ENCODE measurements at regions not wholly inside any gene's neighbourhood (a gene's known extent, or its start where the extent isn't known, plus 50 kb on each side); places are given as distances from the start of the nearest gene placed in this dataset.
"Not testable (repeated sequence)": the region's sequence is repeated elsewhere in the genome, so short reads cannot be mapped to it uniquely, and the experiment has no call there.

DNA sequence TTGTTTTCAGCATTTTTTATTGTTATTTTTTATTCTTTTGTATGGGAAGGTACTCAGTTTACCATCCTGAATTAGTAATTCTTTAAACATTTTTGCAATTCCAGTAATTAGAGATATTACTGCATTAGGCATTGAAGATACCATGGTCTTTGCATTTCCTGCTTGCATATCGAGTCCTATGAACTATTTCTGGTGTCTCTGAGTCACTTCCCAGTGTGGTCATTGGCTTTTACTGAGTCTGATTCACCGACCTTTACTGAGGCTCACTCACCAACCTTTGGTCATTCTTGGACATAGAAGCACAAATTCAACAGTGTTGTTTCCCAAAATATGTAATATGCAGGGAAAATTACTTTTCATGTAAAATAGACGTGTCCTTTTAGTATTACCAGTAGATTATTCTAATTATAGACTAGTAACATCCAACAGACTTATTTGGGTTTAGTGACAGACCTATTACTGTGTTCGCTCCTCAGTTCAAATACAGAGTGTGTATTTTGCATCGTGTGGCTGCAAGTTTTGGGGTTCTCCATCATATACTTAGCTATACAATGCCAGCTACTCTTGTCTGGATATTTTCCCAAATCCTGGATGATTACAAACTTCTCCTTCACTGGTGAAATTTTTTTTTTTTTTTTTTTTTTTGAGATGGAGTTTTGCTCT, 180.7 kb upstream of the PRSS1 start:
- no peak for DNase-seq (ENCODE audit: low read depth, low spot score)

DNA sequence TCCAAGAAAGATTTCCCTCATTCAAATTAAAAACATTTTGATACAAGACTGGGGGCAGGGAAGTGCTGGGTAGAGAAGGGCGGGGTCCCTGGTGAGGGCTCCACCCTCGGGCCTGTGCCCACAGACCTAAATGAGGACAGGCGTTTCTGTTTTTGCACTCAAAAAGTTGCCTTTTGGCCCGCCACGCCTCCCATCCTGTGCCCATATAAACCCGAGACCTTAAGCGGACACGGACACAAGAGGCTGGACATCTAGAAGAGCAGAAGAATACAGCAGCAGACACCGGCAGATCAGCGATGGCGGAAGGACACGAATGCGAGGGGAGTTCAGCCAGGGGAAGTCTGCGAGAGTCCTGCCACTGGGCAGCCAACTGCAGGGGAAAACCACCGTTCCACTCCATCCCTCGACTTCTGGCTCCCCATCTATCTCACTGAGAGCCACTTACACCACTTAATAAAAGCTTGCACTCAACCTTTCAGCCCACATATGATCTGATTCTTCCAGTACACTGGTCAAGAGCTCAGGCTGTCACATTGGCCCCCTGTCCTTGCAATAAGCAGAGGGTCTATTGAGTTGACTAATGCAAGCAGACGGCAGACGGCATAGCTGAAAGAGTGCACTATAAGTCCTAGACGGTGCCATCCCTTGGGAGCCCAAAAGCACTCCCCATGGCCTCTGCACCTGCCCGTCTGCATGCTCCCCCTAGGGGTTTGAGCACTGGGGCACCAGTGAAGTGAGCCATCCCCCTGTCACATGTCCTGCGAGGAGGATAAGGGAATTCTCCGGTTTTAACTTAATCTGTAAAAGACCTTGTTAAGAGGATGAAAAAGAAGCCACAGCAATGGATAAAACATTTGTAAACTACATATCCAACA, 181.8 kb upstream of the PRSS1 start:
- no peak for DNase-seq (ENCODE audit: low read depth, low spot score)

DNA sequence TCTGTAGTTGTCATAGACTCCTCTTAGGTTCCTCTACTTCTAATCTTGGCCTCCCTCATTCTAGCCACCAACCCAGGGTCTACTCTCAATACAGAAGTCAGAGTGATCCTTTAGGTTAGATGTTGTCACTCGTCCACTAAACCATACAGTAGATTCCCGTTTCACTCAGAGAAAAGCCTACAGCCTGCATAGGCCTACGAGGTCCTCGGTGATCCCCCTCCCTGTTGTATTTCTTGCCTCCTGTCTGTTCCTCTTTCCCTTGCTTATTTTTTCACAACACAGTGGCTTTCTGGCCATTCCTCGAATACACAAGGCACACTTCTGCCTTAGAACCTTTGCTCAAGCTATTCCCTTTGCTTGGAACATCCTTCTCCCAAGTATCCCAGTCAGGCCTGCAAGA, 183.0 kb upstream of the PRSS1 start:
- no peak for DNase-seq (ENCODE audit: low read depth, low spot score)

DNA sequence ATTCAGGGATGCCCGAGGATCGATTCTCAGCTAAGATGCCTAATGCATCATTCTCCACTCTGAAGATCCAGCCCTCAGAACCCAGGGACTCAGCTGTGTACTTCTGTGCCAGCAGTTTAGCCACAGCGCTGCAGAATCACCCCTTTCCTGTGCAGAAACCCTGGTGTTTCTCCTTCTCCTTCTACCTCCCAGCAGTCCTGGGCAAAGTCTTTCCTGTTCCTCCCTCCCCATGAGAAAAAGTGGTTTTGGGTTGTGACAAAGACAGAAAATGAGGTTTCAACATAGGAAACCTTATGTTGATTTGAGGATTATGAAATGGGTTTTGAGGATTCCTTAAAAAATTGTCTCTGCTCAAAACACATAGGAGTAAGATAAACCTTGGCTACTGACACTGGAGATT, 185.1 kb upstream of the PRSS1 start:
- not testable (repeated sequence) for DNase-seq (ENCODE audit: low read depth, low spot score)

DNA sequence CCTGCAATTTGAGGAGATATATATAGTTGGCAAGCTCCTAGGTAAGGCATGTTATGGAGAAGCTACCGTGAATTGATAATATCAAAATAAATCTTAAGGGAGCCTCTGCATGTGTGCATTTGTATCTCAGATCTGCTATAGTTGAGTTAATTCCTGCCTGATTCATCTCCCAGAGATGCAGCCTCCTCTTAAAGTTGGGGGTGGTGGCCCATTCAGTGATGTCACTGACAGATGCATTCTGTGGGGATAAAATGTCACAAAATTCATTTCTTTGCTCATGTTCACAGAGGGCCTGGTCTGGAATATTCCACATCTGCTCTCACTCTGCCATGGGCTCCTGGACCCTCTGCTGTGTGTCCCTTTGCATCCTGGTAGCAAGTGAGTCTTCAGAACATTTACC, 185.8 kb upstream of the PRSS1 start:
- DNase-seq (ENCODE audit: low read depth, low spot score): no peak

DNA sequence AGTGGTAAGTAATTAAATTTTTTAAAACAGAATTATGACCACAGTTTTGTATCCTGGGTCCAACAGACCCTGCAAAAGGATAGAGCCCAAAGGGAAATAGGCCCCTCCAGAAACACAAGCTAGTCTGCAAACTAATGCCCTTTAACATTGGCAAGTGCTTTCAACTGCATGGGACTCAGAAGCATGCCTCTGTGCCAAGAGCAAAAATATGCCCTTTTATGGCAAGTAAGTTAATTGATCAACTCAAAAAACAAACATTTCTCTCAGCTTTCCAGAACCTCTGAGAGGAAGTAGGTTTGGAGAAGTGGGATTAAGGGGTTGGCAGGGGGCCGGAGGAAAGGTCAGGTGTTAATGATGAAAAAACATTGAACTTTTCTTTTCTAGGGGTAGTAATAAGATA, 186.6 kb upstream of the PRSS1 start:
- DNase-seq (ENCODE audit: low read depth, low spot score): no peak

DNA sequence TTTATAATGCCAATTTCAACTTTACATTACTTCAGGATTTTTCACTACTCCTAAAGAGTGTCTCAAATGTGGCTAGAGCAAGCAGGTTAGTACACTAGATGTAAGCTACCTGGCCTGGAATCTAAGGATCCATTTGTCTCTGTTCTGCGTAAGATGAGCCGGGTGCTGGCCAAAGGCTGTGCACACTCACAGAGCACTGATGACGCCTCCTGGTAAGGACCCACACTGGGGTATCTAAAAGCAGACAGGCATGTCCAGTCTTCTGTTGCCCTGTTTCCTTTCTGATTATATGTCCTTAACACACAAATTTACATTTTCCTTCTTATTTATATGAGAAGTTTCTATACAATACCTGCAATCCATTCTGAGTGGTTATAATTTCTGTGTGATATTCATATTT, 187.9 kb upstream of the PRSS1 start:
- DNase-seq (ENCODE audit: low read depth, low spot score): not testable (repeated sequence)

DNA sequence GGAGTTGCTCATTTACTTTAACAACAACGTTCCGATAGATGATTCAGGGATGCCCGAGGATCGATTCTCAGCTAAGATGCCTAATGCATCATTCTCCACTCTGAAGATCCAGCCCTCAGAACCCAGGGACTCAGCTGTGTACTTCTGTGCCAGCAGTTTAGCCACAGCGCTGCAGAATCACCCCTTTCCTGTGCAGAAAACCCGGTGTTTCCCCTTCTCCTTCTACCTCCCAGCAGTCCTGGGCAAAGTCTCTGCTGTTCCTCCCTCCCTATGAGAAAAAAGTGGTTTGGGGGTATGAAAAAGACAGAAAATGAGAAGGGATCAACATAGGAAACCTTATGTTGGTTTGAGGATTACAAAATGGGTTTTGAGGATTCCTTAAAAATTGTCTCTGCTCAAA, 188.5 kb upstream of the PRSS1 start:
- not testable (repeated sequence) for DNase-seq (ENCODE audit: low read depth, low spot score)

DNA sequence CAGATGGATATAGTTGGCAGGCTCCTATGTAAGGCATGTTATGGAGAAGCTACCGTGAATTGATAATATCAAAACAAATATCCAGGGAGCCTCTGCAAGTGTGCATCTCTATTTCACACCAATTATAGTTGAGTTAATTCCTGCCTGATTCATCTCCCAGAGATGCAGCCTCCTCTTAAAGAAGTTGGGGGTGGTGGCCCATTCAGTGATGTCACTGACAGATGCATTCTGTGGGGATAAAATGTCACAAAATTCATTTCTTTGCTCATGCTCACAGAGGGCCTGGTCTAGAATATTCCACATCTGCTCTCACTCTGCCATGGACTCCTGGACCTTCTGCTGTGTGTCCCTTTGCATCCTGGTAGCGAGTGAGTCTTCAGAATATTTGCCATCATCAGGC, 189.1 kb upstream of the PRSS1 start:
- no peak for DNase-seq (ENCODE audit: low read depth, low spot score)

DNA sequence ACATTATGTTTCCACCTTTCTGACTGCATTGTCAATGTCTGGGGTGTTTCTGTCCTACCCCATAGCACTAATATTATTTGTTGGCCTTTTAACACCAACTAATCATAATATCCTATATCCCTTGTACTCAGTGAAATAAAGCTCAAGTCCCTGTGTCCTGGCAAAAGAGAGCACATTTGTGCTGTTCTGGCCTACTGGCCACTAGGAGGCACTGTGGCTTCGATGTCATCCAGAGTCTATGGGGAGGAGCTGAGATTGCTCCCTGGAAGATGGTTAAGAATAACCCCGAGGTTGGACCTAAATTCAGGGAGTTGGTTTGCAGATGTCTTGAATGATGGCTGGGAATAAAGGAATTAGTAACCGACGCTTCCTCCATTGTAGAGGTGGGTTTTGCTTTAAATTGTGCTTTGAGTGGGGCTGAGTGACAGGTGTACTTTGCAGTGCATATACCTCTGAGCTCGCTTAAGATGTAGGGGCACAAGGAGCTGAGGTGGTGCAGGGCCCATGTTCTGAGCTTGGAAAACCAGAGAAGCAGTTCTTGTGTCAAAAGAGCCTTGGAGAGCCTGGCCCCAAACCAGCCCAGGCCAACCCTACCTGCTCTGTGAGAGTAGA, 191.2 kb upstream of the PRSS1 start:
- DNase-seq (ENCODE audit: low read depth, low spot score): peak; percentile 47

DNA sequence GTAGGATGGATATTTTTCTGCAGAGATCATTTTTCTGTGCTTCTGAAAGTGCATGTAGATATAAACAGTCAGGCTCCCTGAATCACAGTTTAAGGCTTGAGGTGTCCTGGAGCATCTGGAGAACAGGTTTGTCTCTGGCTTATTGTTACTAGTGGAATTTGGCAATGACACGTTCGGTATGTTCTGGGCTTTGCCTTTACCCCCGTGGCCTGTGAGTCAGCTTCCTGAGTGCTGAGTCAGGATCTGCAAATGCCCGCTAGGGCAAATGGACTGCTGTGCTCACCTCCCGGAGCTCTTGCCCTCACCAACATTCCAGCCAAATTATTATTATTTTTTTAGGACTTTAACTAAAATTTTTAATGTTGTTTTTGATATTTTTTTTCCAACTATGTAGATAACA, 192.5 kb upstream of the PRSS1 start:
- peak; percentile 79 for DNase-seq (ENCODE audit: low read depth, low spot score)

DNA sequence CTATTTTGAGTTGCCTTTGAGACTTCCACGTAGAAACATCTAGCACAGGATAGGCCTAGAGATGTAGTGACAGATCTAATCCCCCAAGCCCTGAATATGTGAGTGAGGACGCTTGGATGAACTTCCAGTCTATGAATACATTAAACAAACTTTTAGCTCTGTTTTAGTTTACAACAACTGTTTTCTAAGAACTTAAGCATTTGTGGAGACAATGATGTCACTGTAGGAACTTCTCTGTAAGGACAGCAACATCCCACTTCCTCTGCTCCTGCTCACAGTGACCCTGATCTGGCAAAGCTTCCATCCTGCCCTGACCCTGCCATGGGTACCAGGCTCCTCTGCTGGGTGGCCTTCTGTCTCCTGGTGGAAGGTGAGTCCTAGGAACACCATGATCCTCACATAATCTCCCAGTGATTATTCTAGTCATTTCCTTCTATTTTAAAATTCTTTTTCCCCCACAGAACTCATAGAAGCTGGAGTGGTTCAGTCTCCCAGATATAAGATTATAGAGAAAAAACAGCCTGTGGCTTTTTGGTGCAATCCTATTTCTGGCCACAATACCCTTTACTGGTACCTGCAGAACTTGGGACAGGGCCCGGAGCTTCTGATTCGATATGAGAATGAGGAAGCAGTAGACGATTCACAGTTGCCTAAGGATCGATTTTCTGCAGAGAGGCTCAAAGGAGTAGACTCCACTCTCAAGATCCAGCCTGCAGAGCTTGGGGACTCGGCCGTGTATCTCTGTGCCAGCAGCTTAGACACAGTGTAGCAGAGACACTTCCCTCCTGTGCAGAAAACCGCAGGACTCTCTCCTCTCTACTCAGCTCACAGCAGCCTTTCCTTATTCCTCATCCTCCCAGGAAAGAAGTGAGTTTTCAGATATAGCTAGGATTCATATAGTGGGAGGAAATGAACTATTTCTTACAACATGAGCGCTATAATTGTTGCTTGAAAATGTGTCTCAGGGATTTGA, 194.4 kb upstream of the PRSS1 start:
- no peak for DNase-seq (ENCODE audit: low read depth, low spot score)

DNA sequence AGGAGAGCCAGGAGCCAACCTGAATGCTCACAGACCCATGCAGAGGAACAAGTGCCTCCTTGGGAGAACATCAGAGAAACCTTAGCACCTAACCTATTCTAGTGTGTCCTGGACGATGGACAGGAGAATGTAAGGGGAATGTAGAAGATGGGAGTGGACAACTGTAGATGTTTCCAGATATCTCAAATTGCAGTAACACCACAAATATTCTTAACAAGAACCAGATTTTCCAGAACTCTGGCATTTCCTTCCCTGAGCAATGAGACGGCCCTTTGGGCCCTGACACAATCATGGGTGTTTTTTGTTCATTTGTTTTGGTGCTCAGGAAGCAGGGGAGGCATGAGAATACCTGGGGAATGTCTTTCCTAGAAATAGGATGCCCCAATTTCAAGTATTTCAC, 196.1 kb upstream of the PRSS1 start:
- no peak for DNase-seq (ENCODE audit: low read depth, low spot score)

DNA sequence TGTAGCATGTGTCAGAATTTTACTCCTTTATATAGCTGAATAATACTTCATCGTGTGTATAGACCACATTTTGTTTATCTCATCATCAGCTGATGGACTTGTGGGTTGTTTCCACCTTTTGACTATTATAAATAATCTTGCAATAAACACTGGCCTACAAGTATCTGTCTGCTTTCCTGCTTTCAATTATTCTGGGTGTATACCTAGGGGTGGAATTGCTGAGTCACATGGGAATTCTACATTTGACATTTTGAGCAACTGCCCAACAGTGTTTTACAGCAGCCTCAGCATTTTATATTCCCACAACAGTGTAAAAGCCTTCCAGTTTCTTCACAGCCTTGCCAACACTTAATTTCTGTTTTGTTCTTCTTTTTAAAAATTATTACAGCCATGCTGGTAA, 200.3 kb upstream of the PRSS1 start:
- DNase-seq (ENCODE audit: low read depth, low spot score): no peak

DNA sequence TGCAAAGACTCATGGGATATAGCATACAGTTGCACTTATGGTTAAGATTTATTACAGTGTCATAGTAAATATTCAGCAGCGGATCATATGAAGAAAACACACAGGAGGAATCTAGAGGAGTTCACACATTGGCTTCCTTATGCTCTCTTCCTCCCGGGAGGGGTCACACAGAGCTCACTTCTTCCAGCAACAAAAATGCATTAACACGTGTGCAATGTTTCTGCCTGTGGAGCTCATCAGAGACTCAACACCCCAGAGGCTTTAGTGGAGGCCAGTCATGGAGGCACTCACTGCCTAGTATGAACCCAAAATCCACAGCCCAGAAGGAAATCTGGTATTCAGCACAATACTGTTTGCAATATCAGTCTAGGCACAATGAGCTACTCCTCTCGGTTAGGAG, 202.8 kb upstream of the PRSS1 start:
- no peak for DNase-seq (ENCODE audit: low read depth, low spot score)

DNA sequence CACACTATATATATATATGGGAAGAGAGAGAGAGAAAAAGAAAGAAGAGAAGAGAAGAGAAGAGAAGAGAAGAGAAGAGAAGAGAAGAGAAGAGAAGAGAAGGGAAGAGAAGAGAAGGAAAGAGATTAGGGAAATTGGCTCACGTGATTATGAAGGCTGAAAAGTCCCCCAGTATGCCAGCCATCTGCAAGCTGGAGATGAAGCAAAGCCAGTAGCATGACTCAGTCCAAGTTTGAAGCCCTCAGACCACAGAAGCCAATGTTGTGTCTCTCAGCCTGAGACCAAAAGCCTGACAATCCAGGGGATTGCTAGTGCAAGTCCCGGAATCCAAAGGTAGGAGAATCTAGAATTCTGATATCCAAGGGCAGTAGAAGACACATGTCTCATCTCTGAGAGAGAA, 206.3 kb upstream of the PRSS1 start:
- DNase-seq (ENCODE audit: low read depth, low spot score): no peak

DNA sequence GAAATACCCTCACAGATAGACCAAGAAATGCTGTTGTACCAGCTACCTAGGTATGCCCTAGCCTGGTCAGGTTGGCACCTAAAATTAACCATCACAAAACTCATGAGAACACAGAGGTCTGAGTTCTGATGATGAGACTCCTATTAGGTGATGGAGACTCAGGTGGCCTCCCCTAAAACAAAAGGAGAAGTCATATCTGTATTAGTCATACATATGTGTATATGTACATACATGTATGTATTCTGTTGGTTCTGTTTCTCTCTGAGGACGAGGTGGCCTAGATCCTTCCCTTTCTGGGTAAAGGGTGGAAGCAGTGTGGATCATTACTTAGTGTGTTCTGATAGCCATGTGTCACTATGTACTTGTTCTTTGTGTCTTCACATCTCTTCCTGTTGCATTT, 207.2 kb upstream of the PRSS1 start:
- no peak for DNase-seq (ENCODE audit: low read depth, low spot score)

DNA sequence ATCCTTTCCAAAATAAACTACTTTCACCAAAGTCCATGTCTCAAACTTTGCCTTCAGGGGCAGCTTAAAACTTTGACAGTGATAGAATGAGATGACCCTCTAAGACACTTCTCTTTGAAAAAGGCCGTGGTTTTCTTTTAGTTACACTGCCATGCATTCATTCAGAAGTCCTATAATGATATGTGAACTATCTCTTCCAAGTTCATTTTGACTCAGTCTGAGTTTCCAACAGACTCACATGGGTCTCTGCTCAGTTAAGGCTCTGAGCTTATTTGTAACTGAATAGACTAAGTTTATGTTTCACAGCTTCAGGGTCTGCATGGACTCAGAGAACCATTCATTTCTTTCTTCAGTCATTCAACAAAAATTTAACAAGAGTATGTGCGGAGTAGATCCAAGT, 208.9 kb upstream of the PRSS1 start:
- no peak for DNase-seq (ENCODE audit: low read depth, low spot score)

DNA sequence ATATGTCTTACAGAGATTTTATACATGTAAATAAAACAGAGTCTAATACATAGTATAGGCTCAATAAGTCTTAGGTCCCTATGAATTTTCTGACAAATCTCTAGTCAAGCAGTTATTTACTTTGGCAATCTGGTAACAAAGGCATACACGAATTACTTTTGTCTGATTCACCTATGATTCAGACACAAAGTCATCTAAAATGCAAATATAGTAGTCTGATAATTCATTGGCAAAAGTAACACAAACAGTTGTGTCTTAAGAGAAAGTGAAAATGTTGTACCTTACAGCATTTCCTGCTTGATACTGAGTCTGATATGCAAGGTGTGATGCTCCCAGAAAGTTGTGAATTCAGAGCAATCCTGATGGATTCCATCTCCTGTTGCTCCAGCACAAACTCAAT, 209.4 kb upstream of the PRSS1 start:
- no peak for DNase-seq (ENCODE audit: low read depth, low spot score)

DNA sequence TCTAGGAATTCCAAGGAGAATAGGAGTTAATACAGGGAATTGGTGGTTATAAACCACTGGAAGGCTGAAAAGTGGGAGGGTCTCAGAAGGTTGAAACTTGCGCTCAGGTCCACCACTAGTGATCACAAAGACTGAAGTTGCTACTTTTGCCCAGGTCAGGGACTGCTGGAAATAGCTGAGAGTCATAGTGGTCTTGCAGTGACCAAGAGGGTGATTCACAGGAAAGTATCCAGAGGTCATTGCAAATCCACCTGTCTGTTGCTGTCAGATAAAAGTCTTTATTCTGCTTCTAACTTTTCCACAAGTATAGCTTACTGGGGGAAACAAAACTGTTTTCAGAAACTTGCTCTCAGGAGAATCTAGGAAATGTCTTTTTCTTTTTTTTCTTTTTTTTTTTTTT, 211.5 kb upstream of the PRSS1 start:
- DNase-seq (ENCODE audit: low read depth, low spot score): no peak

DNA sequence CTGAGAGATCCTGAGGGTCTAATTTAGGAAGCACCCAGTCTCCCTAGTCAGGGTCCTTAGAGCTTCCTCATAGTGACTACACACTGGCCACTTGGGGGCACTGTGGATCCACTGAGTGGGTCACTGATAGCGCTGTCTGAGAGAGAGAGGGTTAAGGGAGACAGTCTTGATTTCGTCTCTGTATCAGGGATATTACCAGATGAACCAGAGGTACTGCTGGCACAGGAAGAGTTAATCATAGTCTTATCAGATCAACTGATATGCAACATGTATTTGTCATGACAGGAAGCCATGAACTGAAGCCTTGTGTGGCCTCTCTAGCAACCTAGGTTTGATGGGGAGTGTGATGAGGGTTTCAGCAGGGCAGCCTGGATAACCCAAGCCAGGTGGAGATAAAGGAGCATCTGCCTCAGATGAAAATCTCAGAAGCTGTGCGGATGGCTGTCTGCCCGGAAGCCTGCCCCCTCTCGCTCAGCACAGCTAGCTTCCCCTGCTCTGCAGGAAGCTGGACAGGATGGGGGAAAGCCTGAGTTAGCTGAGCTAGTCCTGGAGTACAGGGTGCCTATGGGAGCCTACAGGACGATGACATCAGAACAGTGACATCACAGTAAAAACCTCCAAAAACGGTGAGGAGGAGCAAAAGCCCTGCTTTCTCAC, 214.0 kb upstream of the PRSS1 start:
- peak; percentile 80 for DNase-seq (ENCODE audit: low read depth, low spot score)
